Muscle layer of colon (tissue), 2 donors: ENCODE measurements at regions not wholly inside any gene's neighbourhood (a gene's known extent, or its start where the extent isn't known, plus 50 kb on each side); places are given as distances from the start of the nearest gene placed in this dataset.
"Not testable (repeated sequence)": the region's sequence is repeated elsewhere in the genome, so short reads cannot be mapped to it uniquely, and the experiment has no call there.

Source experiments
- H3K27ac ChIP-seq: one replicate; pipeline ENCODE4 v1.7.0; 2013; ENCODE audit warnings: low read depth, mild to moderate bottlenecking, low read length, moderate library complexity
- H3K27me3 ChIP-seq, 2 donors: one replicate each; pipeline ENCODE4 v1.7.0; 2013; ENCODE audit warnings: low read length in 2 of 2, mild to moderate bottlenecking in 2 of 2; ENCODE audit not compliant: insufficient read depth in 2 of 2, control insufficient read depth in 1 of 2
- H3K36me3 ChIP-seq: one replicate; pipeline ENCODE4 v1.7.0; 2013; ENCODE audit warnings: mild to moderate bottlenecking, low read length; ENCODE audit not compliant: insufficient read depth
- H3K4me1 ChIP-seq: one replicate; pipeline ENCODE4 v1.7.0; 2013; ENCODE audit warnings: mild to moderate bottlenecking, low read length; ENCODE audit not compliant: insufficient read depth
- H3K4me3 ChIP-seq, 2 donors: one replicate each; pipeline ENCODE4 v1.7.0; 2013; ENCODE audit warnings: low read length in 2 of 2, low read depth in 1 of 2, mild to moderate bottlenecking in 1 of 2, moderate library complexity in 1 of 2
- H3K9ac ChIP-seq: one replicate; pipeline ENCODE4 v1.7.0; 2013; ENCODE audit warnings: low read length
- H3K9me3 ChIP-seq: one replicate; pipeline ENCODE4 v1.7.0; 2013; ENCODE audit warnings: mild to moderate bottlenecking, low read length
- donor health status: abdominal sarcoma.
- donor health status: Adenocarcinoma of cecum.

DNA sequence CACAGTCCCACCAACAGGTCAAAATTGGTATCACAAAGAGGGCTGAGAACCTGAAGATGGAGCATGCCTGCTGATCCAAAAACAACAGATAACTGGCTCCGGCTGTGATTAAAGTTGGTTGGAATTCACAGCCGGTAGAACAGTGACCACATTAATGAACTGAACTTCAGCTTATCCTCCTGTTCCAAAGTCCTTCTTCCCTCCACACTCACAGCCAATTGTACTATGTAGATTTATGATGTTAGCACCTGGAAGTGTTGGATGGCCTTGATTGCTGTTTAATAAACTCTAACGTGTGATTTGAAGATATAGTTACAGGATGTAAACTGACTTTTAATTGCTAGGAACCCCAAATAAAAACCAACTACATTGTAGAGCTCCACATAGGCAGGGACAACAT is 367.3 kb upstream of the FRG2C start:
- no peaks in the 10 kb centered on the region for H3K36me3 ChIP-seq
- H3K27ac ChIP-seq, result no peak overlapping the region
- no peak overlapping the region for H3K9ac ChIP-seq
- no peaks in the 10 kb centered on the region for H3K4me1 ChIP-seq
- H3K27me3 ChIP-seq, result no peaks in the 10 kb centered on the region
- H3K4me3 ChIP-seq, result no peak overlapping the region
- no peaks in the 10 kb centered on the region for H3K9me3 ChIP-seq

DNA sequence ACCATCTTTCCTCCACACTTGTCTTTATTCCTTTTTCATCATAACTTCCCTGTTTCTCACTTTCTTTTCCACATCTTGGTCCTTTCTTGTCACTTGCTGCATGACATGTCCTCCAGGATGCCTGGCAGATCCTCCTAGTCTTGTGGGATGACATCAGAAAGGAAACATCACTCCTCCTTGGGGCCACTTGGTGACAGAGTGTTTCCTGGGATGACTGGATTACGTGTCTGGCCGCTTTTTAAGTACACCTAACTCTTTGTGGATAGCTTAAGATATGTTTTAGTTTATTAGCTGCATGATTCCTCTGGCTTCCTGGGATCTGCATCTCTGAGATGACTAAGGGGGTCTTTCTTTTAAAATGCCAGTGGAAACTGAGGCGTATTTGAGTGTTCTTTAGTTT is 363.5 kb upstream of the FRG2C start:
- no peaks in the 10 kb centered on the region for H3K4me1 ChIP-seq
- no peaks in the 10 kb centered on the region for H3K36me3 ChIP-seq
- no peak overlapping the region for H3K4me3 ChIP-seq
- H3K27ac ChIP-seq, result no peak overlapping the region
- no peaks in the 10 kb centered on the region for H3K9me3 ChIP-seq
- no peak overlapping the region for H3K9ac ChIP-seq
- no peaks in the 10 kb centered on the region for H3K27me3 ChIP-seq

DNA sequence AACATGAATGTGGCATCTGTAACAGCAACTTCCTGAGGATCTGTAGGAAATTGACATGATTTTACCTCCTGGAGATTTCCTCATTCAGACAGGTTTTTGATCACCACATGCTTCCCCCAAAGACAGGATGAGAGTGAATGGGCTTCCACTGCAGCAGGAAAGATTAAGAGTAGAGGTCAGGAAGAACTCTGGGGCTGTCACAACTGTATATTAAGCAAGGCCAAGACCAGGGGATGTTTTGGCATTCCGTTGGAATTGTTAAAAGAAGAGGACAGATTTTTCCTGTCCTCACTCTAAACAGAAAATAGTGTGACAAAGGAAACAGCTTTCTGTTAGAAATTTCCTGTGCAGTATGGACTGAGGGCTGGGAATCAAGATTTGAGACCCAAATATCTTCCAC is 363.1 kb upstream of the FRG2C start:
- not testable (repeated sequence) for H3K9ac ChIP-seq, H3K4me3 ChIP-seq, H3K9me3 ChIP-seq, H3K27me3 ChIP-seq, H3K4me1 ChIP-seq, H3K27ac ChIP-seq, H3K36me3 ChIP-seq

DNA sequence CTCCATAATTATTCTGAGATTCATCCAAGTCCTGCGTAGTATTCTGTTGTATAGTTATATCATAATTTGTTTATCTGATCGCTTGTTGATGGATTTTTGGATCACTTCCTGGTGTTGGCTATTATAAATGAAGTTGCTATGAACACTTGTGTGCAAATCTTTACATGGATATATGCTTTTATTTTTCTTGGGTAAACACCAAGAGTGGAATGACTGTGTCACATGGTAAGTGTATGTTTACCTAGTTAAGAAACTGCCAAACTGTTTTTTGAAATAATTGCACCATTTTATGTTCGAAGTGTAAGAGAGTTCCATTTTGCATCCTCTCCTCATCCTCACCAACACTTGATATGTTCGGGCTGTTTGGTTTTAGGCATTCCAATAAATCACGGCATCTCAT is 360.4 kb upstream of the FRG2C start:
- H3K27me3 ChIP-seq, result no peaks in the 10 kb centered on the region
- H3K9me3 ChIP-seq, result no peaks in the 10 kb centered on the region
- no peak overlapping the region for H3K27ac ChIP-seq
- H3K9ac ChIP-seq, result no peak overlapping the region
- H3K36me3 ChIP-seq, result no peaks in the 10 kb centered on the region
- H3K4me1 ChIP-seq, result no peaks in the 10 kb centered on the region
- H3K4me3 ChIP-seq, result no peak overlapping the region

DNA sequence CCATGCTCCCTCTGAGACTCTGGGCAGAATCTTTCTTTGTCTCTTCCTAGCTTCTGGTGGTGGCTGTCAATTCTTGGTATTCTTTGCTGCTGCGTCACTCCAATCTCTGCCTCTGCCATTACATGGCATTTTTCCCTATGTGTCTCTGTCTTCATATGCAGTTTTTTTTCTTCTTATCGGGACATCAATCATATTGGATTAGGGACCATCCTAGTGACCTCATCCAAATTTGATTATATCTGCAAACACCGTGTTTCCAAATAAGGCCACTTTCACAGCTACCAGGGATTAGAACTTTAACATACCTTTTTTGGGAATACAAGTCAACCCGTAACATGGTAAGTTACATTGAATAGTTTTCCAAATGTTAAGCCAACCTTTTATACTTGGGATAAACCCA is 358.2 kb upstream of the FRG2C start:
- H3K27ac ChIP-seq, result no peak overlapping the region

DNA sequence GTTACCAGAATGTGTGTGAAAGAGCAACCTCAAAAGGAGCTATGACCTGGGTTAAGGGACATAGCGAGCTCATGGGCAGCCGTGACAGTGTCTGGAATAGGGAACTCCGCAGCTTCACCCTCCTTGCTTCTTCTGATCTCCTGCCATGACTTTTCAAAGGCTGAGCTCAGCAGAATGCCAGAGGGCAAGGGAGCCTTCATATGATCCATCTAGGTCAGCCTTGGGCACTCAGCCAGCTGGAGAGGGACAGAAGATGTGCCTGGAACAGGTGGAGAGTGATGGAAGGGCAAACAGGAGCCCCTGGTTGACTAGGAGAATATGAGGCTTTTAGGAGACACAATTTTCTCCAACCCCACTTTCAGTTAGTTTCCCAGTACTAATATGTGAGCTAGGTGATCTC is 352.8 kb upstream of the FRG2C start:
- H3K27me3 ChIP-seq, H3K4me1 ChIP-seq, H3K4me3 ChIP-seq, H3K9ac ChIP-seq, H3K27ac ChIP-seq, H3K9me3 ChIP-seq, H3K36me3 ChIP-seq: not testable (repeated sequence)

More for the DNA sequence above, 358.2 kb upstream of the FRG2C start:
- no peak overlapping the region for H3K4me3 ChIP-seq
- H3K4me1 ChIP-seq, result no peaks in the 10 kb centered on the region
- H3K9ac ChIP-seq, result no peak overlapping the region
- no peaks in the 10 kb centered on the region for H3K36me3 ChIP-seq
- no peaks in the 10 kb centered on the region for H3K27me3 ChIP-seq
- H3K9me3 ChIP-seq, result no peaks in the 10 kb centered on the region

DNA sequence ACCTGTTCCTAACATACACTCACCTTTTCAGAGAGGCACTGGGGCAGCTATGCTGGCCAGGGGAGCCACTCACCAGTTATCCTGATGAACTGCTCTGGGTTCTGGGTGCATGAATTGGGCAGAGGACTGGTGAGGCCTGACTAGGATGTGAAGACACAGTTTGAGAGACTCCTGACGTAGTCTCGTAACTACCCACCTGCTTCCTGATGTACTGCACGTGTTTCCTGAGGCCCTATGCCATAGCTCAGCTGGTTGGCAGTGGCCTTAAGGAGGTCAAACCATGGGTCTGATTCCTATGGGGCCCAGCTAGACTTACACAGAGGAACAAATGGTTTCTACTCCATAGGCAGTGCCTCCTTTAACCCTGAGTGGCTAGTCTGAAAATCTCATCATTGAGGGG is 351.7 kb upstream of the FRG2C start:
- H3K4me3 ChIP-seq, H3K9ac ChIP-seq, H3K36me3 ChIP-seq, H3K9me3 ChIP-seq, H3K27me3 ChIP-seq, H3K4me1 ChIP-seq, H3K27ac ChIP-seq: not testable (repeated sequence)

DNA sequence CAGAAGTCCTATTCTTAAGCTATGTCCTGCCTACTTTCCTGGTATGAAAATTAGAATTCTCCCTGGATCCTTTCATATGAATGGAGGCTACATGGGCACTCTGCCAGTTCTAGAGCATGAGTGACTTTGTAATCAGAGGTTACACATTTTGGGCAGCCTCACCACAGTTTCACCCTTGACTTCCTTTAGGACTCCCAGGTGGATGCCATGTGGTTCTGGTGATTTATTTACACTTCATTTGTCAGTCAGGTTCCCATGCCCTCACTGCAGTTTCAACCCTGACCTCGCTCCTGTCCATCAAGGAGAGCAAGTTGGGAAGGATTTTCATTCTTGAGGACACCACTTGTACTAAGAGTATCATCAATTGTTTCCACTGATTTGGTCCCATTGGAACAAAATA is 344.4 kb upstream of the FRG2C start:
- not testable (repeated sequence) for H3K4me1 ChIP-seq, H3K36me3 ChIP-seq, H3K27me3 ChIP-seq, H3K9ac ChIP-seq, H3K4me3 ChIP-seq, H3K27ac ChIP-seq, H3K9me3 ChIP-seq

DNA sequence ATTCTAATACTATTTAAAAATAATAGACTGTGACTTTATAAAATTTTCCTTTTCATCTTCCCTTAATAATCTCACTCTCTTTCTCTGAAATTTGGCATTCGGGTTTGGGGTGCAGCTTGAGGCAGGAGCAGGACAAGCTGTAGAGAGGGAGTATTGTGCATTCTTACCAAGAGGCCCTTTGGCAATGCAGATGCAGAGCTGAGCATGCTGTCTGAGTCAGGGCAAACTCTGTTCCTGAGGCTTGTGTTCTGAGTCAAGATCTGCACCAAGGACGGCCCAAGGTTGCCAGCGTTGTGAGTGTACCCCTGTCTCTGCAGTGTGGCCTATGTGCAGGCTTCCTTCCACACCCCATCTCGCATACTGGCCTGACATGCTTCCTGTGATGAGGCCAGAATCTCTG is 343.8 kb upstream of the FRG2C start:
- Histone ChIP-seq H3K27me3 (no peaks in the 10 kb centered on the region), H3K4me1 (no peaks in the 10 kb centered on the region), H3K4me3 (no peak overlapping the region), H3K9ac (no peak overlapping the region), H3K27ac (no peak overlapping the region), H3K36me3 (no peaks in the 10 kb centered on the region), H3K9me3 (no peaks in the 10 kb centered on the region)

DNA sequence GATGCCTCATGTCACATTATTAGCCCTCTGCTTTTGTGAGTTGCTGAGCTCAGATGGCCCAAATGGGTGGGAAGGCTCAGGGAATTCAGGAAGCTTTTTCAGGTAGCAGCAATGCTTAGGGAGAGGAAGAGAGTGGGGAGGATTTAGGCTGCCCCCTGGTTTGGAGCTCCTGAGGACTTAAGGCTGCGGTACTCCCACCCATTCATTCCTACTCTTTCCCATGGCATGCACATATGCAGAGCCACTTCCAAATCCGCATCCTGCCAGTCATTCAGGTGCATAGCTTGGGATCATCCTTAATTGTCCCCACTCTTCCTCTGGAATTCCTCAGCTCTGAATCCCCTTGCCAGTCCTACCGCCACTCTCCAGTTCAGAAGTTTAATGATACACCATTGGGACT is 343.1 kb upstream of the FRG2C start:
- Histone ChIP-seq H3K36me3 (no peaks in the 10 kb centered on the region), H3K4me3 (no peak overlapping the region), H3K4me1 (no peaks in the 10 kb centered on the region), H3K27ac (no peak overlapping the region), H3K9ac (no peak overlapping the region), H3K27me3 (no peaks in the 10 kb centered on the region), H3K9me3 (no peaks in the 10 kb centered on the region)

DNA sequence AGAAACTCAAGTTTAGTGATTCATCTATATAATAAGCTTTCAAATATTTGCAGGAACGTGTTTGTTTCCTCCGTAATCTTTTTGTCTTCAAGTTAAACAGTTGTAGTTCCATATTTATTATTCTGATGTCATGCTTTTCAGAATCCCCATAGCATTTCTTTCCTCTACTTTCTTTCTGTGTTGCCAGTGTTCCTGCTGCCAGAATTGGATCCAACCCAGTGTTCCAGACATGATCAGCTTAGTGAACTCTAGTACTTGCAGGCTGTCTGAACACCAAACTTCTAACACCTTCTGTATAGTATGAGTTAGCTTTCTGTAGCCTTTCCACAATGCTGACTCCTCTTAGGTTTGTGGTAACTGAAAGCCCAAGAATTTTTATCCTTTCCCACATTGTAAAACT is 340.2 kb upstream of the FRG2C start:
- H3K9ac ChIP-seq, H3K9me3 ChIP-seq, H3K27me3 ChIP-seq, H3K4me3 ChIP-seq, H3K4me1 ChIP-seq, H3K36me3 ChIP-seq, H3K27ac ChIP-seq: not testable (repeated sequence)

DNA sequence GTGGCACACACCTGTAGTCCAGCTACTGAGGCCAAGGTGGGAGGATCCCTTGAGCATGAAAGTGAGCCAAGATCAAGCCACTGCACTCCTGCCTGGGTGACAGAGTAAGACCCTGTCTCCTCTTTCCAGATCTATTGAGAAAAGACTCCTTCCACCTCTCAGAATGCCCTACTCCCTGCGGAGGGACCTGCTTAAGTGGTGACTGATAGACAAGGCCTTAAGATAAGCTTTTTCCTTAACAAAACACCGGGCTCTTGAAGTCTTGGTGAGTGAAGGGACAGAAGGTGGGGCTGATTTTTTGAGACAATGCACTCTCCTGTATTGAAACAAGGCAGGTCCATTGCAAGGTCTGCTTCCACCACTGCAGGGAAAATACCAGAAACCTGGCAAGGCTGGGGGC is 338.4 kb upstream of the FRG2C start:
- Histone ChIP-seq H3K4me1 (peaks cover 6% of the 10 kb centered on the region), H3K27me3 (no peaks in the 10 kb centered on the region), H3K4me3 (no peak overlapping the region), H3K36me3 (no peaks in the 10 kb centered on the region), H3K9ac (no peak overlapping the region), H3K9me3 (no peaks in the 10 kb centered on the region), H3K27ac (no peak overlapping the region)

DNA sequence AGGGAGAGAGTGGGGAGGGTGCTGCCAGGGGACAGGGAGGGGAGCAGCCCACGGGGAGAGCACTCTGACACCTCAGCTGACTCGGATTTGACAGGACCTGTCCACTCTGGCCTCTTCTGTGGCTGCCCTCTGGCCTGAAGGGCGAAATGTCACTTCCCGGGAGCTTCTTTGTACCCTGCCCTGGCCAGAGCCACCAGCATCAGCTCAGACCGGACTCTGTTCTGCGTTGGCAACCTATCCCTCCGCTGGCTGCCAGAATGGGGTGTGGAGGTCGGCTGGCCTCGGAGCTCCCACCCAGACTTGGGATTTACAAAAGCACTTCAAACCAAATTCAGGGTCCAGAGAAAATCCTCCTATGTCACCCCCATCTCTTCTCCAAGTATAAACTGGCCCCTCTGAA is 336.7 kb upstream of the FRG2C start:
- Histone ChIP-seq H3K4me1 (peaks cover 19% of the 10 kb centered on the region), H3K9ac (no peak overlapping the region), H3K27me3 (no peaks in the 10 kb centered on the region), H3K36me3 (no peaks in the 10 kb centered on the region), H3K27ac (no peak overlapping the region), H3K4me3 (no peak overlapping the region), H3K9me3 (no peaks in the 10 kb centered on the region)
